HG03558 (cell line): ENCODE measurements at regions not wholly inside any gene's neighbourhood (a gene's known extent, or its start where the extent isn't known, plus 50 kb on each side); places are given as distances from the start of the nearest gene placed in this dataset.
"Not testable (repeated sequence)": the region's sequence is repeated elsewhere in the genome, so short reads cannot be mapped to it uniquely, and the experiment has no call there.

ENCODE experiments used
- ATAC-seq: cut with Tn5 transposase; IDR thresholded peaks from one replicate; pipeline ENCODE4 v1.9.1; 2021; ENCODE audit warnings: moderate number of reproducible peaks; ENCODE audit not compliant: unreplicated experiment; ENCODE audit errors: extremely low read depth

- ATAC-seq: no peak
Measured at GRCh38 chr12:124677552-124678356, 110.3 kb upstream of the NCOR2 start.

- no peak for ATAC-seq
Measured at GRCh38 chr12:124676714-124677462, 109.5 kb upstream of the NCOR2 start.

GRCh38 chr12:124675881-124676713 lies 108.7 kb upstream of the NCOR2 start:
- ATAC-seq: no peak

GRCh38 chr12:124674937-124675336 lies 107.5 kb upstream of the NCOR2 start:
- ATAC-seq: no peak

GRCh38 chr12:124673801-124674617 lies 106.6 kb upstream of the NCOR2 start:
- ATAC-seq: no peak

- ATAC-seq: not testable (repeated sequence)
Measured at GRCh38 chr12:124669271-124669721, 101.9 kb upstream of the NCOR2 start.

- ATAC-seq: no peak
Measured at GRCh38 chr12:124668602-124669001, 101.2 kb upstream of the NCOR2 start.

GRCh38 chr12:124667506-124668326 lies 100.3 kb upstream of the NCOR2 start:
- ATAC-seq: no peak

- no peak for ATAC-seq
Measured at GRCh38 chr12:124666722-124667259, 99.4 kb upstream of the NCOR2 start.

GRCh38 chr12:124665511-124665910 lies 98.1 kb upstream of the NCOR2 start:
- no peak for ATAC-seq

GRCh38 chr12:124664395-124665111 lies 97.1 kb upstream of the NCOR2 start:
- ATAC-seq: no peak

- ATAC-seq: no peak
Measured at GRCh38 chr12:124663771-124664366, 96.5 kb upstream of the NCOR2 start.

- no peak for ATAC-seq
Measured at GRCh38 chr12:124663206-124663605, 95.8 kb upstream of the NCOR2 start.

GRCh38 chr12:124661341-124661740 lies 93.9 kb upstream of the NCOR2 start:
- ATAC-seq: no peak

GRCh38 chr12:124660851-124661250 lies 93.4 kb upstream of the NCOR2 start:
- ATAC-seq: no peak

GRCh38 chr12:124658806-124659402 lies 91.5 kb upstream of the NCOR2 start:
- ATAC-seq: no peak

GRCh38 chr12:124658302-124658701 lies 90.9 kb upstream of the NCOR2 start:
- ATAC-seq: no peak
